DMS 273 treated with DMSO at 0.1 percent for 48 hours (cell line): ENCODE measurements at regions not wholly inside any gene's neighbourhood (a gene's known extent, or its start where the extent isn't known, plus 50 kb on each side); places are given as distances from the start of the nearest gene placed in this dataset.
A peak's percentile ranks its signal among the peaks of the same experiment; 100 is the strongest.
"Not testable (repeated sequence)": the region's sequence is repeated elsewhere in the genome, so short reads cannot be mapped to it uniquely, and the experiment has no call there.

Experiments
- DNase-seq: peaks from one replicate; lab custom pipeline; 2025; lab: John Stamatoyannopoulos, UW

DNA sequence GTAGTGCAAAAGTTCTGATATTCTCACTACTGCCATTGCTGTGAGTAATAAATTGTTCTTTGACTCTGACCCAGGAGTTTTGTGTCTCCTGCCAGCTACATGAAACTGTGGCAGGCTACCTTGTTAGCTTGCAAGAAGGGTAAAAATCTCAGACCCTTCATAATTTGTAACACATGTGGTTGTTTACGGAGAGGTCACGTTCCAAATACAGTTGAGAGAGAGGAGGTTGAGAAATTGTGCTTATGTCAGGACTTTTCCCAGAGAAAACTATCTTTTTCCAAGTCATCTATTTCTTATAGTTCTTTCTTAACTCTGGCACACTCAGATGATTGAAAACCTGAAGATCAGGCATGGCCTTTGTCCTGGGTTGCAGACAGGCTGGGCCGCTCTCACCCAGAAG lies 114.4 kb upstream of the SVIL start:
- no peak for DNase-seq

GRCh38 chr10:29748109-29748650 lies 113.4 kb upstream of the SVIL start:
- no peak for DNase-seq

DNA sequence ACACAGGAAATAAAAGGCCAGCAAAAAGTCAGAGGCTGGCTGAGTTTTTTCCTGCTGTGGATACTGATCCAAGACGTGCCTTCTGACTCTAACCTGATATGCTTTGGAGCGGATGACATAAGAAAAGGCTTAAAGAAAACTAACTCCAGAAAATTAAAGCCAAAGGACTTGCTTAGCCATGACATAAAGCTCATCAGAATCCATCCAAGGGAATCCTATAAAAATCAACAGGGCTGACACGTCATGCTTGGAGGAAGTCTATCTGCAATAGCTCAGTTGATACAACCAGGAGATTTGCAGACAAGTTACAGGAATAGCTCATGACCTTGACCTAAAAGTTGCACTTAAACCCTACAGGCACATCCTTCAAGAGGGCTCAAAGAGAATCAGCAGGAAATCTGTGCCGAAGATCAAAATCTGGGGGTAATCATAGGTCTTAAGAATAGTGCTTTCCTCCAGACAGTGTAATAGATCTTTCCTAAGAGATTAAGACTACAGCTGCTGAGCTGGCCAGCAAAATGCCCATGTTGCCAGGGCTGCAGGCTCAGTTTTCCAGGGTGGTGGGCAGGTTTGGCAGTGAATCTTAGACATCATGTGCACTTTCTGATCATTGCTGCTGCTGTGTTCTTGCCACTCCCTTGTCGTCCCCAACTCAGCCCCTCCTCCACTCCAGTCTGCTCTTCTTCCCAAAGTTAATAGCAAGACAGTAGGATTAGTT lies 111.5 kb upstream of the SVIL start:
- DNase-seq = no peak

DNA sequence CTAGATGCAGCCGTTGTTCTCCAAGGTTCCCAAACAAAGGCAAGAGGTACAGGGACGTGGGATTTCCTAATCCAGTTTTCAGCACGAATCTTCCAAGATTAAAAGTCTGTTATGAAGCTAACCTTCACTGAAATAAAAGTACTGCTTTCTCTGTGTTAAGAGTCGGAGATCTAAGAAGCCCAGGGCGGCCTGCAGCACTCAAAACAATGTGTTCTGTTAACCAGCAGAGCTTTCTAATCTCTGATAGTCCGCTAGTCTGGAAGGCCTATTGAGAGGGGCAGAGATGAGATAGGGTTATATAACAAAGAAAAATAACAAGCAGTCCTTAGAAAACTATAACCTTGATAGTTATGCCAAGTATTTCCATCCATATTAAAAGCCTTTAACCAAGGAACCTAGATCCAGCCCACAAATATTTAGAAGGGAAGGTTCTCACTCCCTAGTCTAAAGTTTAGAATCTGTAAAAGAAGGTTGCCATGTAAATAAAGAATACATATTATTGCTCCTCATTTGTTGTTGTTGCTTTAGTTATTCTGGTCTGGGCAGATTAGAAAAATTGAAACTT lies 106.3 kb upstream of the SVIL start:
- no peak for DNase-seq

- DNase-seq = no peak
These were observed 103.6 kb upstream of the SVIL start for GRCh38 chr10:29738341-29738740.

GRCh38 chr10:29737074-29737593 lies 102.4 kb upstream of the SVIL start:
- DNase-seq = no peak

DNA sequence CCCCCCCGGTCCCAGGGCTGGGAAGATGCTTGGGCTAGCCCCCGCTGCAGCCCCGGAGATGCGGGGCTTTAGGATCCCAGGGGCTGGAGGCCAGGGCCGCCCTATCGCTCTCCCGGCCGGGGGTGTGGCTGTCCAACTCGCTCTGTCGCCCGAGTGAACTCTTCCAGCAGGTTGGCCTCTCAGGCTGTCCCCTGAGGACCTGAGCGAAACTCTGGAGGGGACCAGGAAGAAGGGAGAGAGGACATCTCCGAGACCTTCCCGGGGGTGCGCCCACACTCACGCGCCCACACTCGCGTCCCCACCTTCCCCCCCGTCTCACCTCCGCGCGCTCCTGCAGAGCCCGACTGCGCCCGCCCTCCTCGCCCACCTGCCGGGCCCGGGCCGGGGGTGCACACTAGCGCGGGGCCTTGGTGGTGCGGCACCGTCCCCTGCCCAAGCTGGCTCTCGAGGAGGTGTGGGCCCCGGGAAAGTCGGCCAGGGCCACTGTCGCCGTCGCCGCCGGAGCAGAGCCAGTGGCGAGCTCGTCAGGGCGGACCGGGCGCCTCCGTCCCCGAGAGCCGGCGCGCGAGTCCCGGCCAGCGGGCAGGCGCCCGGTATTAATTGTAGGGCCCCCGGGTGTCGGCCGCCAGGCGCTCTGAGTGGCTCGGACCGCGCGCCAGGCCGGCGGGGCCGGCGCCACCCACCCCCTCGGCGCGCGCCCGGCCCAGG lies 101.7 kb upstream of the SVIL start:
- no peak for DNase-seq

GRCh38 chr10:29735628-29736365 lies 101.0 kb upstream of the SVIL start:
- no peak for DNase-seq

- DNase-seq = no peak
These were observed 100.3 kb upstream of the SVIL start for GRCh38 chr10:29734962-29735627.

- no peak for DNase-seq
These were observed 99.8 kb upstream of the SVIL start for GRCh38 chr10:29734640-29734961.

GRCh38 chr10:29733323-29733722 lies 98.6 kb upstream of the SVIL start:
- DNase-seq = no peak

DNA sequence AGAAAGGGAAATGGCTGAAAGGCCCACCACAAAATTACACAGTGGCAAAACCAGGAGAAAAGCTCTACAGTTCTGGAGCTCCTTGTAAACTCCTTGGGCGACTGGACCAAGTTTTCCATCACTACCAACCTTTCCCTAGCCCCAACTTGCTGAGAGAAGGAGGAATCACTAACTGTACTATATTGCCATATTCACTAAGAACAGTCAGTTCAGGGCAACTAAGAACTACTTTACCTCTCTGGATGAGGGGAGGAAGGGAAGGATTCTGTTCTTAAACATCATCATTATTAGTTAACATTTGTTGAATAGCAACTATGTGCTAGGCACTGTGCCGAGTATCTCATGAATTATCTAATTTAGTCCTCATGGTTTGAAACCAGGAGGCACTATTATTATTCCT lies 98.1 kb upstream of the SVIL start:
- DNase-seq = no peak

- peak; percentile 72 for DNase-seq
These were observed 97.0 kb upstream of the SVIL start for GRCh38 chr10:29731760-29732159.

GRCh38 chr10:29730969-29731368 lies 96.2 kb upstream of the SVIL start:
- no peak for DNase-seq

- no peak for DNase-seq
These were observed 95.7 kb upstream of the SVIL start for GRCh38 chr10:29730458-29730857.

DNA sequence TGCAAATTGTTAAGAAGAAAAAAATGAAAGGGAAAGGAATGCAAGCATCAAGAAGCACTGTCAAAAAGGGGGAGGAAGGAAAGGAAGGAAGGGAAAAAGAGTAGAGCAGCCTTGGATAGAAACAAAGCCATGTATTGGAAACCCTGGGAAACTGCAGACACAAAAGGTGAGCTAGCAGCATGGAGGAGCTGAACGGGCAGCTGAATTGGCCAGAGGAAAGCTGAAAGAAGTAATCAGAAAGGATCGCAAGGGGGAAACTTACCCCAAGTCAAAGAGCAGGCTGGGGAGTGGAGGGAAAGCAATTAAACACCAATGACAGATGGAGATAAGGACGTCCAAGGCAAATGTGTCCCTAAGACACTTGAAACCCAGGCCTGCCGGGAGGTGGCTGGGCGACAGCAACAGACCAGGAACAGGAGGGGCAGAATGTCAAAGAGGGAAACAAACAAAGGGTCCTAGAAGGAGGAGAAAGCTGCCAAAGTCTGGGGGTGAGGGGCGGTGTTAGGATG lies 93.8 kb upstream of the SVIL start:
- DNase-seq = no peak

DNA sequence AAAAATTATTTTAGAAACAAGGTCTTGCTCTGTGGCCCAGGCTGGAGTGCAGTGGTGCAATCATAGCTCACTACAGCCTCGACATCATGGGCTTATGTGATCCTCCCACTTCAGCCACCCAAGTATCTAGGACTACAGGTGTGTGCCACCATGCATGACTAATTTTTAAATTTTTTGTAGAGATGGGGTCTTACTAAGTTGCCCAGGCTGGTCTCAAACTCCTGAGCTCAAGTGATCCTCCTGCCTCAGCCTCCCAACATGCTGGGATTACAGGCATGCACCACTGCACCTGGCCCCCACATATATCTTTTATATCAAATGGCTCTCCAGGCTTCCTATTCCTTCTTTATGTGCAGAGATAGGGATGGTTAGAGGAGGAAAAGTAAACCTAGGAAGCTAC lies 91.2 kb upstream of the SVIL start:
- DNase-seq = not testable (repeated sequence)

DNA sequence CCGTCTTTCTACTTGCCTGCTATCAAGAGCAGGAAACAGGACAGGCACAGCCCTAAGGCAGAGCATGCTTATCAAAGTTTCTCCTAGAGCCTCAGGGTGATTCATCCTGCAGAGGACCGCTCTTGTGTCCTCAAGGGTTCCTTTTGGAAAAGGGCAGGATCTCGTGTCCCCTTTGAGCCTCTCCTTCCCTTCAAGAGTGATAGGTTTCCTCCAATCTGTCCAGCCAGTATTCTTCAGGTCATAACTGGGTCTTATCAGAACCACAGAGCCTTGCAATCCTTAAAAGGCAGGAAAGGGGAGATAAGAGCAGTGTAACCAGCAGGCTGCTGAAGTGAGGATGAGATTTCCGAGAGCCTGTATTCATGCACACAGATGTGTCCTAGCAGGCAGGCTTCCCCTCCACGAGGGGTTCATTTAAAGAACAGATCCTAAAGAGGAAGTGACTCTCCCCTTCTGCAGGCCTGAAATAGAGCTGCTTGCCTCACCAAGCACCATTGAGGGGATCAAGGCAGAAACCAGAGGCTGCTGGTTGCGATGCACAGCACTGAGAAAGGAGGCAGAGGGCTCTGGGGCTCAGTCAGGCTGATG lies 90.5 kb upstream of the SVIL start:
- DNase-seq = no peak

DNA sequence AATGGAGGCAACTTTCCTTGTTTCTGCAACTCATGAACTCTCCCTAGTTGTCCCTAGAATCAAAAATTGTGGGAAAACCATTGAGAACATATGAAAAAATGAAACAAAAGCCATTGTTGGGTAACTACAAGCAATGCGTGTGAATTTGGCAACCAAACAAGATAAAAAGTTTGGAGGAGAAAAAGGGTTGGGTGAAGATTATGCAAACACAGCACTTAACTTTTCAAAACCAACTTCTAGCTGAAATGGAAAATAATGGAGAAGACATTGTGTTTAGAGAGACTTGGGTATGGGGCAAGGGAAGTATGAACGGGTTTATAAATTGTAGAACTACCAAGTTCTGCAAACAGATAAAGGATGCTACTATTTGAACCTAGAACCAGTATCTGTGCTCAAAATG lies 89.0 kb upstream of the SVIL start:
- DNase-seq = no peak

DNA sequence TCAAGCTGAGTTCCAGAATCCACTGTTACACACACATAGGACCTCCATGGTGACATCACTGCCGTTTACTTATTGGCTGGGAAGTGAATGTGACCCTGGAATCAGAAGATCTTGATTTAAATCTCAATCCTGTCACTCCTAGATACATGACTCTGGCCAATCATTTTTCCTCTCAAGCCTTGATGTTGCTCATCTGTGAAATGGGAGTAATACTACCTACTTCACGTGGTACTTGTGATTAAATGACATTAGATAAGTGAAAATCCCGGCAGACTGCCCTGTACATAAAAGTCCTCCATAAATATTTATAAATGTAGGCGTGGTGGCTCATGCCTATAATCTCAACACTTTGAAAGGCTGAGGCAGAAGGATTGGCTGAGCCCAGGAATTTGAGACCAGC lies 88.0 kb upstream of the SVIL start:
- no peak for DNase-seq

GRCh38 chr10:29720149-29720548 lies 85.4 kb upstream of the SVIL start:
- no peak for DNase-seq
